Spinal cord (tissue), 9 donors: ENCODE measurements at regions not wholly inside any gene's neighbourhood (a gene's known extent, or its start where the extent isn't known, plus 50 kb on each side); places are given as distances from the start of the nearest gene placed in this dataset.
"Not testable (repeated sequence)": the region's sequence is repeated elsewhere in the genome, so short reads cannot be mapped to it uniquely, and the experiment has no call there.

Experiments
- DNase-seq, 6 donors: peaks; one replicate each; pipeline versions ENCODE4 v3.0.0 to v3.0.0-alpha.2; 2013 to 2015; ENCODE audit warnings: low spot score in 6 of 6, low read depth in 4 of 6
- H3K27ac ChIP-seq: one replicate; pipeline ENCODE4 v1.5.1; 2013; ENCODE audit warnings: low read depth, low read length, control low read depth
- H3K27me3 ChIP-seq: one replicate; pipeline ENCODE4 v1.6.1; 2013; ENCODE audit warnings: low read length; ENCODE audit not compliant: control insufficient read depth, insufficient read depth
- H3K36me3 ChIP-seq: one replicate; pipeline ENCODE4 v1.6.1; 2013; ENCODE audit warnings: low read length; ENCODE audit not compliant: control insufficient read depth, insufficient read depth
- H3K4me1 ChIP-seq: one replicate; pipeline ENCODE4 v1.6.1; 2013; ENCODE audit warnings: low read length; ENCODE audit not compliant: control insufficient read depth, insufficient read depth
- H3K4me3 ChIP-seq: one replicate; pipeline ENCODE4 v1.5.1; 2013; ENCODE audit warnings: low read depth, low read length, control low read depth
- H3K9me3 ChIP-seq: one replicate; pipeline ENCODE4 v1.6.1; 2013; ENCODE audit warnings: low read length; ENCODE audit not compliant: control insufficient read depth, insufficient read depth
- WGBS: methylation state at CpG from one replicate; pipeline ENCODE4 v1.1.5; 2013; ENCODE audit warnings: missing lambda C conversion rate; ENCODE audit not compliant: insufficient coverage; 5-methylcytosine and 5-hydroxymethylcytosine counted together
- donor health status: healthy.

GRCh38 chr20:30484009-30484748, 773.3 kb upstream of the DEFB115 start:
- DNase-seq: no peak
- WGBS: 94% methylated on average over 22 of the region's 50 CpGs
- H3K36me3 ChIP-seq: no peaks in the 10 kb centered on the region

GRCh38 chr20:30484749-30485070, 772.8 kb upstream of the DEFB115 start:
- no peaks in the 10 kb centered on the region for H3K4me1 ChIP-seq

More at GRCh38 chr20:30484009-30484748, 773.3 kb upstream of the DEFB115 start:
- no peaks in the 10 kb centered on the region for H3K27me3 ChIP-seq
- H3K9me3 ChIP-seq: peaks cover 2% of the 10 kb centered on the region
- H3K27ac ChIP-seq: no peak overlapping the region
- no peak overlapping the region for H3K4me3 ChIP-seq
- no peaks in the 10 kb centered on the region for H3K4me1 ChIP-seq

GRCh38 chr20:30485331-30486102, 771.9 kb upstream of the DEFB115 start:
- no peaks in the 10 kb centered on the region for H3K27me3 ChIP-seq
- no peaks in the 10 kb centered on the region for H3K4me1 ChIP-seq
- H3K36me3 ChIP-seq: no peaks in the 10 kb centered on the region
- H3K4me3 ChIP-seq: no peak overlapping the region
- peaks cover 2% of the 10 kb centered on the region for H3K9me3 ChIP-seq
- no peak overlapping the region for H3K27ac ChIP-seq
- WGBS: 93% methylated on average over 50 of the region's 50 CpGs
- DNase-seq: no peak

More at GRCh38 chr20:30484749-30485070, 772.8 kb upstream of the DEFB115 start:
- Histone ChIP-seq H3K36me3 (no peaks in the 10 kb centered on the region), H3K27ac (no peak overlapping the region), H3K27me3 (no peaks in the 10 kb centered on the region), H3K9me3 (peaks cover 2% of the 10 kb centered on the region), H3K4me3 (no peak overlapping the region)
- WGBS: 94% methylated on average over 15 of the region's 17 CpGs
- DNase-seq: no peak

GRCh38 chr20:30486103-30486478, 771.4 kb upstream of the DEFB115 start:
- whole genome bisulfite sequencing: 93% methylated on average over 8 of the region's 14 CpGs
- Histone ChIP-seq H3K9me3 (peaks cover 2% of the 10 kb centered on the region), H3K27me3 (no peaks in the 10 kb centered on the region), H3K4me1 (no peaks in the 10 kb centered on the region), H3K36me3 (no peaks in the 10 kb centered on the region), H3K4me3 (no peak overlapping the region), H3K27ac (no peak overlapping the region)
- no peak for DNase-seq

- WGBS: 85% methylated on average over 15 of the region's 18 CpGs
- H3K27ac ChIP-seq, DNase-seq, H3K36me3 ChIP-seq, H3K4me3 ChIP-seq, H3K4me1 ChIP-seq, H3K9me3 ChIP-seq, H3K27me3 ChIP-seq: not testable (repeated sequence)
Observed at GRCh38 chr20:30487461-30487860, 770.0 kb upstream of the DEFB115 start.

GRCh38 chr20:30487947-30488926, 769.2 kb upstream of the DEFB115 start:
- Histone ChIP-seq H3K4me1 (no peaks in the 10 kb centered on the region), H3K4me3 (no peak overlapping the region), H3K36me3 (no peaks in the 10 kb centered on the region), H3K9me3 (peaks cover 2% of the 10 kb centered on the region), H3K27ac (no peak overlapping the region), H3K27me3 (no peaks in the 10 kb centered on the region)
- WGBS: 55% methylated on average over 79 of the region's 97 CpGs
- no peak for DNase-seq

GRCh38 chr20:30488941-30489613, 768.4 kb upstream of the DEFB115 start:
- Histone ChIP-seq H3K27ac (no peak overlapping the region), H3K4me3 (no peak overlapping the region), H3K4me1 (no peaks in the 10 kb centered on the region), H3K36me3 (no peaks in the 10 kb centered on the region), H3K27me3 (no peaks in the 10 kb centered on the region), H3K9me3 (peaks cover 2% of the 10 kb centered on the region)
- no peak for DNase-seq
- 38% methylated on average over 55 of the region's 56 CpGs for WGBS

- WGBS: 53% methylated on average over 17 of the region's 29 CpGs
- no peak overlapping the region for H3K4me3 ChIP-seq
- no peak for DNase-seq
- no peaks in the 10 kb centered on the region for H3K27me3 ChIP-seq
- no peak overlapping the region for H3K27ac ChIP-seq
- no peaks in the 10 kb centered on the region for H3K36me3 ChIP-seq
- no peaks in the 10 kb centered on the region for H3K4me1 ChIP-seq
- H3K9me3 ChIP-seq: peaks cover 2% of the 10 kb centered on the region
Observed at GRCh38 chr20:30489614-30490003, 767.9 kb upstream of the DEFB115 start.

GRCh38 chr20:30491016-30491415, 766.4 kb upstream of the DEFB115 start:
- no peaks in the 10 kb centered on the region for H3K36me3 ChIP-seq
- no peaks in the 10 kb centered on the region for H3K9me3 ChIP-seq
- 84% methylated on average over 14 of the region's 15 CpGs for WGBS
- no peak overlapping the region for H3K4me3 ChIP-seq
- no peak for DNase-seq
- no peaks in the 10 kb centered on the region for H3K4me1 ChIP-seq
- no peaks in the 10 kb centered on the region for H3K27me3 ChIP-seq
- no peak overlapping the region for H3K27ac ChIP-seq
